NCI-H2171 (cell line): ENCODE measurements at regions not wholly inside any gene's neighbourhood (a gene's known extent, or its start where the extent isn't known, plus 50 kb on each side); places are given as distances from the start of the nearest gene placed in this dataset.

Experiments
- DNase-seq: peaks from one replicate; lab custom pipeline; 2025; lab: John Stamatoyannopoulos, UW

DNA sequence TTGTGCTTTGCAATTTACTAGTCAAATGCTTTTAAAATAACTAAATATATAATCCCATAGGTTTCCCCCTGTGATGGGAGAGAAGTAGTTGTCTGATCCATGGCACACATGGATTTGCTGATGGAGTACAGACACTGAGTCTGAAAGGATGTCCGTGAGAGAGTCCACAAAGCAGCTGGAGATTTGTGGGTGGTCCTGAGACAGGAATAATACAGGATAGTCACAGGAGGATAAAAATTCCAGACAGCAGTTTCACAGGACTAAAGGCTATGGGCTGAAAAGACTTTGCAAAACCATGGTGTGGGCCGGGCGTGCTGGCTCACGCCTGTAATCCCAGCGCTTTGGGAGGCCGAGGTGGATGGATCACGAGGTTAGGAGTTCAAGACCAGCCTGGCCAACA lies 58.7 kb upstream of the ZFR start:
- DNase-seq, result no peak

DNA sequence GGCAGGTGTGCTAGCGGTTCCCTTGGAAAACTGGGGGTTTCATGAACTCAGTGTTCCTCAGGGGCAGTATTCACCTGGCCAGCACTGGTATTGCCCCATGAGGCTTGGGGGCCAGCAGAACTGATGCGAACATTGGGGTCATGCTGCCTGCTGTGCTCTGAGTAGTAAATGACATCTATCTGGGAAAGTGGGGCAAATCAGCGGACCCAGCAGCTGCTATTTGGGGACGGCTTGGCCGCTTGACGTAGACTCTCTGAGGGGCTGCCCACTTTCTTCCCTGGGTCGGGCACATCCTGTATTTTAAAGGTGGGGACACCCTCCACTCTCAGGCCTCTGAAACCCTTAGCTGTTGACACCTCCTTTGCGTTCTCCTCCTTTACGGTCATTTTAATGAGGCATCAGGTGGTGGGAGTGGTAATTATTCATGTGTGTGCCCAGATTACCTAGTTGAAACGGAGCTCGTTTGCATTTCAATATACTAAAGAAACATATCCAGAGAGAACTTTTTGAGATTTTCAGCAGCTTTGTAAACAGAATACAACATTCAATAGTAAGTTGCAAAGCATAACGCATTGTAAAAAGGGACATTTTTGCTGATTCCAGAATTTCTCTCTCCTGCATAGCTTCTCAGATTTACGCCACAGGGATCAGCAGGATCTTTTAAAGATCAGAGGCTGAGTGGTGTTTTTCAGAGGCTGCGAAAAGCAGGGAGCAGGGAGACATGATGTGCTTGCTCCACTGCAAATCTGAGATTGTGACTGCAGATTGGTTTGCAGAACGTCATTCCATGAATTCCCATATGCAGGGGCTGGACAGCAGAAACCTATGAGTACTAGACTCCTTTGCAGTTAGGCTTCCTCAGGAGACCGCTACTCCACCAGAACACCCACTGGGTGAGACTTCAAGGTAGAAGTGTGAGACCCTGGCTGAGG lies 56.8 kb upstream of the ZFR start:
- no peak for DNase-seq

DNA sequence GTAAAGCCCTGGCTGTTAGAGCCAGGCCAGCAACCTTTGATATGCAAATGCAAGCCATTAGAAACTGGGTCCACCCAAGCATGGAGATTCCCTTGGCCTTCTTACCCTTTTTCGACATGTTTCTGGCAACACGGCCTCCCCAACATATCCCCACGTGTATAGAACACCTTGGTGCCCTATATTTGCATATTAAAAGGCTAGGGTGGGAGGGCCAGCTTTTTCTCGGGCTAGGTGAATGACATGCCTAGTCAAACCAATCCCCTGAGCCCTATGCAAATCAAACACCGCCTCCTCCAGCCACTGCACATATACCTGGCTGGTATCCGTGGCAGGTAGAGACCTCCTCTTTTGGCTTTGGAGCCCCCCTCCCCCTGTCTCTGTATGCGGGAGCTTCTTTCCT lies 55.6 kb upstream of the ZFR start:
- no peak for DNase-seq

DNA sequence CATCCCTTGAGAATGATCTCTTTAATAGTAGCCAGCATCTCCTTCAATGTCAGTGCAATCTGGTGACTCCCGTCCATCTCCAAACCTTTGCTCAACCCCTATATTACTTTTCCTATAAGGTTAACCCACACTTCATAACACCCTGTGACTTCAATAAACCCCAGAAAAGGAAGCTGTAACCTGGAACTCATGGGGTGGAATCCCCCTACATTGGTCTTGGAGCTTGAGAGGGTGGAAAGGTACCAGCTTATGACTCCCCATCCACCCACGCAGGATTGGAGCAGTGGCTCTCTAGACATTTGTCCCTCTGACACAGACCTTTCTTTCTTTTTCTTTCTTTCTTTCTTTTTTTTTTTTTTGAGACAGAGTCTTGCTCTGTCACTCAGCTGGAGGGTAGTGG lies 54.7 kb upstream of the ZFR start:
- no peak for DNase-seq

DNA sequence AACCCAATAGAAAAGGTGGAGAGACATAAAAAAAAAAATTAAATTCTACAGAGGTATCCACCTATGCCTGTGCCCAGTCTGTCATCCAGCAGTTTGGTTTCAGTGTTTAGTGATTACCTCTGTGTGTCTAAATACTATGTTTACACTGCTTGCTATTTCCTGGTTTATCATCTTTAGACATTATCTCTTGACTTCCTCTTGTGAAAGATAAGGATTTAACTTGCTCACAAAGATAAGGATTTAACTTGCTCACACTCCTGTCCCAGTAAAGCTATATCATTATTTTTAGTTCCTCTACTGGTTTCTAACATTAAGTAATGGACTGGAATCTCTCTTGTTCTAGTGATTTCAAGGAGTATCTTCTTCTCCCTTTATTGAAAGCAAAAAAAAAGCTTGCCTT lies 53.9 kb upstream of the ZFR start:
- DNase-seq, result no peak

DNA sequence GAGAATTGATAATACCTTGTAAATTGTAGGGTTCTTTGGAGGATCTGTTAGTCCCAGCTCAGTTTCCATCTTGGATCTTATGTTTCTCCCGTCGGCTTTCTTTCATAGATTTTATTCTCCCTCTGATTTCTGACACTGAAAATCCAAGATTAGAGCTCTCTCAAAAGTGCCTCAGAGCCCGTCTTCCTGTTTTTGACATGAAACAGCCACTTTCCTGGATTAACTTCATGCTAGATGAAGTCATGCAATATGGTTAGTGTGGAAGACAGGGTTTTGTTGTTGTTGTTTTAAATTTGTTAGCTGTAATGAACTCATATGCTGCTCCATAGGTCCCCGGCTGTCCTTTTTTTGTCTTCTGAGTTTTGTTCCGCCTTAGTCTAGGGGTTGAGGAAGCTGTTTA lies 51.6 kb upstream of the ZFR start:
- no peak for DNase-seq

DNA sequence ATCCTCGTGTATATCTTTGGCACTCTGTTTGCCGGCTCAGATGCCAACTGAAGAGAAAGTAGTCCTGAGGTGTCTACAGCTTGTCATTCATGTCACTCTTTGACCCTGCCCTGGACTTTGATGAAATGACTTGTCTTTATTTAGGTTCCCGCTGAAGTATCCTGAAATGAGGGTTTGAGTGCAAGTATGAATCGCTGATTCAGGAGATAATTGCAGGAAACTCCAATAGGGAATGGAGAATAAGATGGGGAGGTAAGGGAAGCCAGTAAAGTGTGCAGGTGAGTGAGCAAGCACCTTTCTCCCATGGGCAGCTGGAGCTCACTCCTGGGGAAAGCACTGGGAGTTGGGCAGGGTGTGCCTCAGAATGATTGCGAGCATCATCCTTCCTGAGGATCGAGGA lies 50.3 kb upstream of the ZFR start:
- DNase-seq, result no peak
